ENCODE measurements at regions not wholly inside any gene's neighbourhood (a gene's known extent, or its start where the extent isn't known, plus 50 kb on each side); places are given as distances from the start of the nearest gene placed in this dataset.

DNA sequence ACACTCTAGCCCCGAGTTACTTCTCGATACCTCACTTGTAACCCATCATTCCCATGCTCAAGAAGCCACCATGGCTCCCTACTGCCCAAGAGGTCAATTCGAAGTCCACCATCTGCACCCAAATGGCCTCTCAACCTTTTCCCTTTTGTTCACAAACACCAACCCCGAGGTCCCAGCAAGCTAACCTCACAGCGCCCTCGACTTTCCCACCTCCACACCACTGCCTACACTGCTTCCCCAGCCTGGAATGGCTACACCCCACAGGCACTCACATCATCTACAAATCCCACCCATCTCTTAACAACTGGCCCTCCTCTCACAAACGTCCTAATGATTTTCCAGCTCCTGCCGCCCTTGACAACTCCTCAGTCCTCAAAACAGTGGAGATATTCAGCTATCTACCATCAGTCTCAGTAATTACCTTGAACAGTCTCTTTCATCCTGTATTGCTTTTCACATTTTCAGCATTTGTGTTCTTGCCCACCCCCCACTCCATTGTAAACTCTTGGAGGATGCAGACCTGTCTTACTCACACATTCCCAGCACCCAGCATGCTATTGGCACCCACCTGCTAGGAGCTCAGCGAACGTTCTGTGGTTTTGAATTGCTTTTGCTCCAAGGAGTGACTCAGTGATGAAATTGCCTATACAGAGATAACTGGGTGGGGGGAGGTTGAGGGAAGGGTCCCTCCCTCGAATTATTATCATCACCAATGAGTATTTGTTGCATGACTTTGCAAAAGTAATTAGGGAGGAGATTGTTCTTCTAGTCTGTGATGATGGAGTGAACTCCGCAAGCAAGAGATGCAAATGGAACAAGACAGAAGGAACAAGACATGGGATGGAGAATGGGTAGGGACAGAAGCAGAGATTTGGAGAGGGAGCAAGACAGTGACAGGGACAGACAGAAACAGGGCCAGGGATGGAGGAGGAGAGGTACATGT, 106.8 kb downstream of the CYP26B1 start (continued):
- TF ChIP-seq CREB1 (IDR thresholded peaks at IDR 0.05) (no peak), POLR2A (IDR thresholded peaks at IDR 0.05; ENCODE audit: control extremely low read depth in 1 of 2, low read depth in 2 of 2, low read length in 2 of 2) (no peak), YY1 (IDR thresholded peaks at IDR 0.05; ENCODE audit: low read depth, low read length) (no peak)
